Loucy (cell line): ENCODE measurements at regions not wholly inside any gene's neighbourhood (a gene's known extent, or its start where the extent isn't known, plus 50 kb on each side); places are given as distances from the start of the nearest gene placed in this dataset.

Experiments
- H2AFZ ChIP-seq: fragments of 200-600 bp; sonication (generic); 2 replicates; pipeline ENCODE4 v1.6.0; 2016; ENCODE audit warnings: antibody characterized with exemption, mild to moderate bottlenecking, low read length, moderate library complexity
- H3F3A ChIP-seq: fragments of 200-600 bp; 2 replicates; pipeline ENCODE4 v1.6.0; 2016; ENCODE audit warnings: antibody characterized with exemption, low read depth, mild to moderate bottlenecking
- H3K27me3 ChIP-seq: fragments of 200-600 bp; sonication (generic); 2 replicates; pipeline ENCODE4 v1.6.1; 2014; ENCODE audit warnings: low read length, mild to moderate bottlenecking; ENCODE audit not compliant: insufficient read depth, poor library complexity, severe bottlenecking
- H3K36me3 ChIP-seq: fragments of 200-600 bp; sonication (generic); 2 replicates; pipeline ENCODE4 v1.6.1; 2016; ENCODE audit warnings: low read length; ENCODE audit not compliant: insufficient read depth
- H3K4me1 ChIP-seq: fragments of 200-600 bp; sonication (generic); 2 replicates; pipeline ENCODE4 v1.5.1; 2014; ENCODE audit warnings: low read length, mild to moderate bottlenecking; ENCODE audit not compliant: insufficient read depth, poor library complexity, severe bottlenecking
- H3K4me2 ChIP-seq: fragments of 200-600 bp; sonication (generic); 2 replicates; pipeline ENCODE4 v1.6.0; 2014; ENCODE audit warnings: antibody characterized with exemption, low read length, low read depth, mild to moderate bottlenecking; ENCODE audit not compliant: poor library complexity, severe bottlenecking
- H3K4me3 ChIP-seq: fragments of 200-600 bp; sonication (generic); 2 replicates; pipeline ENCODE4 v1.5.1; 2014; ENCODE audit warnings: low read length, mild to moderate bottlenecking, mixed read lengths; ENCODE audit not compliant: poor library complexity, severe bottlenecking
- H3K79me2 ChIP-seq: fragments of 200-600 bp; sonication (generic); 2 replicates; pipeline ENCODE4 v1.6.1; 2014; ENCODE audit warnings: low read length; ENCODE audit not compliant: insufficient read depth
- H3K9ac ChIP-seq: fragments of 200-600 bp; sonication (generic); 2 replicates; pipeline ENCODE4 v1.6.0; 2014; ENCODE audit warnings: mild to moderate bottlenecking, low read depth, low read length, moderate library complexity; ENCODE audit not compliant: poor library complexity, severe bottlenecking
- H3K9me2 ChIP-seq: fragments of 200-600 bp; sonication (generic); replicated peaks from 2 replicates; pipeline ENCODE4 v1.6.1; 2016; ENCODE audit warnings: low read depth, low read length, mixed read lengths
- H3K9me3 ChIP-seq: fragments of 200-600 bp; sonication (generic); 2 replicates; pipeline ENCODE4 v1.6.1; 2014; ENCODE audit warnings: mild to moderate bottlenecking, antibody characterized with exemption, low read length, low read depth; ENCODE audit not compliant: insufficient read depth
- H4K20me1 ChIP-seq: fragments of 200-600 bp; sonication (generic); 2 replicates; pipeline ENCODE4 v1.6.0; 2014; ENCODE audit warnings: antibody characterized with exemption, low read length, mild to moderate bottlenecking; ENCODE audit not compliant: insufficient read depth, poor library complexity, severe bottlenecking
- CTCF ChIP-seq: fragments of 200-600 bp; sonication (generic); conservative IDR thresholded peaks from 2 replicates; pipeline ENCODE4 v1.5.1; 2014; ENCODE audit warnings: mild to moderate bottlenecking, antibody characterized with exemption, low read length
- EZH2phosphoT487 ChIP-seq: fragments of 200-600 bp; IDR thresholded peaks from 2 replicates; pipeline ENCODE4 v1.6.1; 2018; ENCODE audit warnings: antibody characterized with exemption, mild to moderate bottlenecking, moderate library complexity, borderline replicate concordance

- H4K20me1 ChIP-seq: no peaks in the 10 kb centered on the region
- no peak overlapping the region for H3K4me3 ChIP-seq
- no peaks in the 10 kb centered on the region for H3F3A ChIP-seq
- TF ChIP-seq EZH2phosphoT487: no peak
- TF ChIP-seq CTCF: no peak
- H3K4me1 ChIP-seq: peaks cover 46% of the 10 kb centered on the region
- H3K4me2 ChIP-seq: no peak overlapping the region
- H3K9me2 ChIP-seq: no peaks in the 10 kb centered on the region
- no peaks in the 10 kb centered on the region for H3K36me3 ChIP-seq
- no peaks in the 10 kb centered on the region for H3K9me3 ChIP-seq
- H2AFZ ChIP-seq: no peak overlapping the region
- H3K27me3 ChIP-seq: no peaks in the 10 kb centered on the region
- H3K9ac ChIP-seq: no peak overlapping the region
- H3K79me2 ChIP-seq: no peaks in the 10 kb centered on the region
These were observed 415.0 kb downstream of the PDCD6IP start for GRCh38 chr3:34213478-34213877.

GRCh38 chr3:34216711-34217335, 418.4 kb downstream of the PDCD6IP start:
- H3F3A ChIP-seq: no peaks in the 10 kb centered on the region
- no peaks in the 10 kb centered on the region for H3K9me3 ChIP-seq
- H3K9ac ChIP-seq: peak overlapping the region; percentile 41
- no peak for TF ChIP-seq CTCF
- no peak for TF ChIP-seq EZH2phosphoT487
- no peaks in the 10 kb centered on the region for H3K36me3 ChIP-seq
- no peaks in the 10 kb centered on the region for H3K79me2 ChIP-seq
- H4K20me1 ChIP-seq: no peaks in the 10 kb centered on the region
- H3K4me2 ChIP-seq: peak overlapping the region; percentile 43
- peak overlapping the region; percentile 1; the same call in 1 of the 2 replicates for H2AFZ ChIP-seq
- no peaks in the 10 kb centered on the region for H3K9me2 ChIP-seq
- peaks cover 52% of the 10 kb centered on the region for H3K4me1 ChIP-seq
- H3K27me3 ChIP-seq: no peaks in the 10 kb centered on the region
- peak overlapping the region; percentile 13 for H3K4me3 ChIP-seq

GRCh38 chr3:34218706-34219385, 420.4 kb downstream of the PDCD6IP start:
- Histone ChIP-seq H3K36me3 (no peaks in the 10 kb centered on the region), H3K27me3 (no peaks in the 10 kb centered on the region), H3K9me3 (no peaks in the 10 kb centered on the region), H3K4me1 (peaks cover 44% of the 10 kb centered on the region), H3F3A (no peaks in the 10 kb centered on the region), H3K9ac (no peak overlapping the region), H4K20me1 (no peaks in the 10 kb centered on the region), H3K4me3 (no peak overlapping the region), H2AFZ (no peak overlapping the region), H3K9me2 (no peaks in the 10 kb centered on the region), H3K79me2 (no peaks in the 10 kb centered on the region), H3K4me2 (no peak overlapping the region)
- TF ChIP-seq EZH2phosphoT487 (no peak), CTCF (no peak)
